GM12878 (cell line): ENCODE measurements at regions not wholly inside any gene's neighbourhood (a gene's known extent, or its start where the extent isn't known, plus 50 kb on each side); places are given as distances from the start of the nearest gene placed in this dataset.

ENCODE experiments used
- ATAC-seq: fragments of 200-7000 bp; cut with Tn5 transposase; 3 replicates; pipeline ENCODE4 v1.9.1; 2020; ENCODE audit warnings: mild to moderate bottlenecking, moderate library complexity
- BruUV-seq: library from RNA; stranded (reverse); fragments of 400-500 nt; replicated peaks from 2 replicates; lab custom pipeline; 2021; lab: Mats Ljungman, UMichigan
- CTCF ChIA-PET: fragments of 300-600 bp; sonication (Branson Sonifier 250); formaldehyde crosslinking; extraction: SDS; loops from one replicate; lab custom pipeline; 2021; ENCODE audit warnings: inconsistent platforms; lab: Yijun Ruan, JAX
- POLR2A ChIA-PET: fragments of 350-600 bp; formaldehyde crosslinking; extraction: SDS; loops from one replicate; lab custom pipeline; 2021; ENCODE audit warnings: inconsistent platforms; lab: Charles Lee
- RAD21 ChIA-PET: fragments of 300-600 bp; sonication (Branson Sonifier 250); formaldehyde crosslinking; loops from one replicate; lab custom pipeline; 2023; ENCODE audit warnings: antibody characterized with exemption; ENCODE audit not compliant: unreplicated experiment; lab: Charles Lee
- SMC1A ChIA-PET: fragments of 300-600 bp; sonication (Branson Sonifier 250); formaldehyde crosslinking; loops from one replicate; lab custom pipeline; 2023; ENCODE audit not compliant: unreplicated experiment, uncharacterized antibody; lab: Charles Lee
- DNase-seq: peaks from one replicate; pipeline ENCODE4 v3.0.0-alpha.2; 2011; ENCODE audit warnings: low read depth, low spot score
- FAIRE-seq: peaks from 3 replicates; lab custom pipeline; 2011; peaks lifted over from hg19 to GRCh38; lab: Jason Lieb, UNC
- H2AFZ ChIP-seq: 2 replicates; pipeline ENCODE4 v1.6.0; 2011; ENCODE audit warnings: low read depth, low read length, control low read depth; ENCODE audit not compliant: control insufficient read depth
- H3K27ac ChIP-seq: 2 replicates; pipeline ENCODE4 v1.5.1; 2011; ENCODE audit warnings: control low read depth; ENCODE audit not compliant: control insufficient read depth, insufficient read depth
- H3K27me3 ChIP-seq, 2 experiments: replicated peaks in 1 of 2; 2 replicates each; pipeline versions ENCODE4 v1.6.0 to v1.6.1; 2011; ENCODE audit warnings: low read length in 1 of 2; ENCODE audit not compliant: control insufficient read depth in 2 of 2, insufficient read depth in 2 of 2
- H3K36me3 ChIP-seq, 2 experiments: 2 replicates each; pipeline ENCODE4 v1.5.1; 2011; ENCODE audit warnings: low read length in 1 of 2; ENCODE audit not compliant: control insufficient read depth in 2 of 2, insufficient read depth in 2 of 2
- H3K4me1 ChIP-seq: 2 replicates; pipeline ENCODE4 v1.6.1; 2011; ENCODE audit warnings: mild to moderate bottlenecking, low read length, moderate library complexity, mixed read lengths; ENCODE audit not compliant: control insufficient read depth, insufficient read depth
- H3K4me2 ChIP-seq: 2 replicates; pipeline ENCODE4 v1.6.0; 2011; ENCODE audit warnings: control low read depth; ENCODE audit not compliant: control insufficient read depth, insufficient read depth
- H3K4me3 ChIP-seq: fragments of 200-600 bp; sonication (generic); 2 replicates; pipeline ENCODE4 v1.5.1; 2016
- H3K79me2 ChIP-seq: 2 replicates; pipeline ENCODE4 v1.6.0; 2011; ENCODE audit warnings: low read length; ENCODE audit not compliant: control insufficient read depth, insufficient read depth
- H3K9ac ChIP-seq: 2 replicates; pipeline ENCODE4 v1.8.0; 2011; ENCODE audit warnings: low read length, control low read depth, mixed read lengths; ENCODE audit not compliant: control insufficient read depth, insufficient read depth
- H3K9me3 ChIP-seq: replicated peaks from 3 replicates; pipeline ENCODE4 v1.5.1; 2011; ENCODE audit warnings: mild to moderate bottlenecking, low read length; ENCODE audit not compliant: control insufficient read depth, insufficient read depth
- H4K20me1 ChIP-seq: 2 replicates; pipeline ENCODE4 v1.6.0; 2011; ENCODE audit not compliant: control insufficient read depth, insufficient read depth
- CBX3 ChIP-seq: fragments of 200-600 bp; sonication (generic); IDR thresholded peaks from 2 replicates; pipeline ENCODE4 v1.6.1; 2016; ENCODE audit warnings: low read depth, borderline replicate concordance
- CBX5 ChIP-seq: sonication (generic); IDR thresholded peaks from 2 replicates; pipeline ENCODE4 v1.6.1; 2016; ENCODE audit warnings: low read depth, moderate library complexity, mild to moderate bottlenecking, inconsistent platforms
- EP300 ChIP-seq, 2 experiments: fragments of 150-350 bp in 1 of 2; IDR thresholded peaks; 2 replicates each; pipeline ENCODE4 v1.6.1; 2011 to 2012; ENCODE audit warnings: low read depth in 2 of 2, low read length in 2 of 2, borderline replicate concordance in 1 of 2, improper control_type of control experiment in 1 of 2, inconsistent platforms in 1 of 2; ENCODE audit not compliant: control insufficient read depth in 1 of 2
- EZH2 ChIP-seq: IDR thresholded peaks from 2 replicates; pipeline ENCODE4 v1.6.1; 2012; ENCODE audit warnings: low read depth, mild to moderate bottlenecking, control low read depth, inconsistent platforms, low read length, borderline replicate concordance; ENCODE audit not compliant: control insufficient read depth
- KAT2A ChIP-seq: conservative IDR thresholded peaks from 2 replicates; pipeline ENCODE4 v1.6.1; 2011; ENCODE audit warnings: low read depth, low read length; ENCODE audit not compliant: control insufficient read depth
- SRF ChIP-seq, 2 experiments: IDR thresholded peaks; 2 replicates each; pipeline ENCODE4 v1.6.1; 2011; ENCODE audit warnings: low read depth in 2 of 2, low read length in 2 of 2, mild to moderate bottlenecking in 1 of 2, moderate library complexity in 1 of 2
- STAT1 ChIP-seq: fragments of 450-650 bp; conservative IDR thresholded peaks from 2 replicates; pipeline ENCODE4 v1.6.1; 2014; ENCODE audit warnings: antibody characterized with exemption, mild to moderate bottlenecking
- SUPT20H ChIP-seq: IDR thresholded peaks from 2 replicates; pipeline ENCODE4 v1.6.1; 2011; ENCODE audit warnings: low read depth, mild to moderate bottlenecking, low read length, moderate library complexity, borderline replicate concordance; ENCODE audit not compliant: control insufficient read depth
- YBX1 ChIP-seq: fragments of 450-650 bp; IDR thresholded peaks from 2 replicates; pipeline ENCODE4 v1.6.1; 2016; ENCODE audit warnings: antibody characterized with exemption
- WGBS: methylation state at CpG from one replicate; pipeline ENCODE4 v1.1.6; 2016; ENCODE audit warnings: low lambda C conversion rate; ENCODE audit not compliant: insufficient replicate concordance, insufficient coverage; ENCODE audit errors: missing lambda C conversion rate; 5-methylcytosine and 5-hydroxymethylcytosine counted together
- in situ Hi-C: fragments of 300-500 bp; cut with MboI; formaldehyde crosslinking; loops from 9 replicates; pipeline ENCODE4 v1.14.3; 2018; ENCODE audit warnings: mixed read lengths
- intact Hi-C: fragments of 100-400 bp; cut with micrococcal nuclease; formaldehyde crosslinking; loops from one replicate; pipeline ENCODE4 v1.14.2; 2022; ENCODE audit not compliant: unreplicated experiment
- TF ChIP-seq, protein P1 (sequence below): fragments of 450-650 bp; IDR thresholded peaks from 2 replicates; pipeline ENCODE4 v1.6.1; 2016; ENCODE audit warnings: mild to moderate bottlenecking
- TF ChIP-seq, protein P2 (sequence below): IDR thresholded peaks from 2 replicates; pipeline ENCODE4 v1.6.1; 2012; ENCODE audit warnings: improper control_type of control experiment, low read depth, low read length; ENCODE audit not compliant: insufficient replicate concordance
- TF ChIP-seq, protein P3 (sequence below): IDR thresholded peaks from 2 replicates; pipeline ENCODE4 v1.6.1; 2011; ENCODE audit warnings: borderline replicate concordance, low read depth, mild to moderate bottlenecking, moderate library complexity, low read length; ENCODE audit not compliant: insufficient read depth, poor library complexity, severe bottlenecking

DNA sequence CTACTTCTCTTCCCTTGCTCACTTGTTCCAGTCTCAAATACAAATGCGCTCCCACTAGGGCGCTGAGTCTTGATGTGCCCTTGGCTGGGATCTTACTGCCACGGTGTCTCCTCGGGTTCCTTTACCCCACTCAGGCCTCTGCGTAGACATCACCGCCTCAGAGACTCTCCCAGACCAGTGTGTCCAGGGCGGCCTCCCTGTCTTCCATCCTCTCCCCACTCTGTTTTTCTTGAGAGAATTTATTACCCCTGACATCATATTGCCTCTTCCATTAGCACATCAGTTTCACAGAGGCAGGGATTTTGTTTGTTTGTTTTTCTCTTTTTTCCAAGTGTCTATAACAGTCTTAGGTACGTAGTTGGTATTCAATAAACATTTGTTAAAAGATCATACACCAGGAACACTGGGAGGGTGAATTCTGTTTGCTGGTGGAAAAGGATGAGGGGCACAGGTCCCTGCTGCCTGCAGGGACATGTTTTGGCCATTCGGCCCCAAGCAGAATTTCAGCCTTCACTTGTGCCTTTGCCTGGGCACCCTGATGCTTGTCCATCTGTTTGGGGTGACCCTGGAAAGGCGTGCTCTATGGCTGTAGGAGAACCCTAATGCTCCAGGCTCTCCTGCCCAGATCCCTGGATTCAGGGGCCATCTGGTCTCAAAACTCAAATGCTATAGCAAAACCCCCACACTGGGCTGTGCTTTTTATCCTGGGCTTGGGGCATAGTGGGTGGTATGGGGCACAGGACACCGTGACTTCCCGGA, 55.0 kb downstream of the RPL37A start:
- Histone ChIP-seq H4K20me1 (no peaks in the 10 kb centered on the region), H3K27ac (no peak overlapping the region), H3K9ac (no peak overlapping the region), H3K4me1 (no peaks in the 10 kb centered on the region), H3K36me3 (no peaks in the 10 kb centered on the region), H3K9me3 (no peaks in the 10 kb centered on the region; the same call in 2 of the 3 replicates), H3K27me3 (no peaks in the 10 kb centered on the region; a peak in 1 of 4 replicates), H3K4me2 (no peak overlapping the region), H3K4me3 (no peak overlapping the region), H3K79me2 (no peaks in the 10 kb centered on the region), H2AFZ (no peak overlapping the region)
- 67% methylated on average over 11 of the region's 12 CpGs for WGBS
- ChIA-PET POLR2A (no interaction called here), CTCF (interaction anchor here (1.1 kb wide), 1 partner anchor 35 kb away, joined by 4 read pairs; no protein-coding TSS in a partner anchor), RAD21 (no interaction called here), SMC1A (interaction anchor here (0.7 to 1.4 kb wide), 4 partner anchors 8 to 59 kb away, joined by 3 read pairs; no protein-coding TSS in a partner anchor)
- in situ Hi-C loops (no loop called here), intact Hi-C loops (no loop called here)
- BruUV-seq: no TSS peak
- no peak for DNase-seq
- ATAC-seq: no peak
- FAIRE-seq: no peak
- no peak for TF ChIP-seq EP300 (IDR thresholded peaks at IDR 0.05; ENCODE audit: borderline replicate concordance in 1 of 2, control insufficient read depth in 1 of 2, low read depth in 2 of 2, low read length in 2 of 2)
- no peak for TF ChIP-seq KAT2A
- no peak for TF ChIP-seq SUPT20H
- TF ChIP-seq, protein P1, sequence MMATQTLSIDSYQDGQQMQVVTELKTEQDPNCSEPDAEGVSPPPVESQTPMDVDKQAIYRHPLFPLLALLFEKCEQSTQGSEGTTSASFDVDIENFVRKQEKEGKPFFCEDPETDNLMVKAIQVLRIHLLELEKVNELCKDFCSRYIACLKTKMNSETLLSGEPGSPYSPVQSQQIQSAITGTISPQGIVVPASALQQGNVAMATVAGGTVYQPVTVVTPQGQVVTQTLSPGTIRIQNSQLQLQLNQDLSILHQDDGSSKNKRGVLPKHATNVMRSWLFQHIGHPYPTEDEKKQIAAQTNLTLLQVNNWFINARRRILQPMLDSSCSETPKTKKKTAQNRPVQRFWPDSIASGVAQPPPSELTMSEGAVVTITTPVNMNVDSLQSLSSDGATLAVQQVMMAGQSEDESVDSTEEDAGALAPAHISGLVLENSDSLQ: no peak
- TF ChIP-seq, protein P2, sequence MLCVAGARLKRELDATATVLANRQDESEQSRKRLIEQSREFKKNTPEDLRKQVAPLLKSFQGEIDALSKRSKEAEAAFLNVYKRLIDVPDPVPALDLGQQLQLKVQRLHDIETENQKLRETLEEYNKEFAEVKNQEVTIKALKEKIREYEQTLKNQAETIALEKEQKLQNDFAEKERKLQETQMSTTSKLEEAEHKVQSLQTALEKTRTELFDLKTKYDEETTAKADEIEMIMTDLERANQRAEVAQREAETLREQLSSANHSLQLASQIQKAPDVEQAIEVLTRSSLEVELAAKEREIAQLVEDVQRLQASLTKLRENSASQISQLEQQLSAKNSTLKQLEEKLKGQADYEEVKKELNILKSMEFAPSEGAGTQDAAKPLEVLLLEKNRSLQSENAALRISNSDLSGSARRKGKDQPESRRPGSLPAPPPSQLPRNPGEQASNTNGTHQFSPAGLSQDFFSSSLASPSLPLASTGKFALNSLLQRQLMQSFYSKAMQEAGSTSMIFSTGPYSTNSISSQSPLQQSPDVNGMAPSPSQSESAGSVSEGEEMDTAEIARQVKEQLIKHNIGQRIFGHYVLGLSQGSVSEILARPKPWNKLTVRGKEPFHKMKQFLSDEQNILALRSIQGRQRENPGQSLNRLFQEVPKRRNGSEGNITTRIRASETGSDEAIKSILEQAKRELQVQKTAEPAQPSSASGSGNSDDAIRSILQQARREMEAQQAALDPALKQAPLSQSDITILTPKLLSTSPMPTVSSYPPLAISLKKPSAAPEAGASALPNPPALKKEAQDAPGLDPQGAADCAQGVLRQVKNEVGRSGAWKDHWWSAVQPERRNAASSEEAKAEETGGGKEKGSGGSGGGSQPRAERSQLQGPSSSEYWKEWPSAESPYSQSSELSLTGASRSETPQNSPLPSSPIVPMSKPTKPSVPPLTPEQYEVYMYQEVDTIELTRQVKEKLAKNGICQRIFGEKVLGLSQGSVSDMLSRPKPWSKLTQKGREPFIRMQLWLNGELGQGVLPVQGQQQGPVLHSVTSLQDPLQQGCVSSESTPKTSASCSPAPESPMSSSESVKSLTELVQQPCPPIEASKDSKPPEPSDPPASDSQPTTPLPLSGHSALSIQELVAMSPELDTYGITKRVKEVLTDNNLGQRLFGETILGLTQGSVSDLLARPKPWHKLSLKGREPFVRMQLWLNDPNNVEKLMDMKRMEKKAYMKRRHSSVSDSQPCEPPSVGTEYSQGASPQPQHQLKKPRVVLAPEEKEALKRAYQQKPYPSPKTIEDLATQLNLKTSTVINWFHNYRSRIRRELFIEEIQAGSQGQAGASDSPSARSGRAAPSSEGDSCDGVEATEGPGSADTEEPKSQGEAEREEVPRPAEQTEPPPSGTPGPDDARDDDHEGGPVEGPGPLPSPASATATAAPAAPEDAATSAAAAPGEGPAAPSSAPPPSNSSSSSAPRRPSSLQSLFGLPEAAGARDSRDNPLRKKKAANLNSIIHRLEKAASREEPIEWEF: no peak
- TF ChIP-seq EZH2: no peak
- no peak for TF ChIP-seq YBX1
- no peak for TF ChIP-seq CBX3
- no peak for TF ChIP-seq CBX5
- TF ChIP-seq, protein P3, sequence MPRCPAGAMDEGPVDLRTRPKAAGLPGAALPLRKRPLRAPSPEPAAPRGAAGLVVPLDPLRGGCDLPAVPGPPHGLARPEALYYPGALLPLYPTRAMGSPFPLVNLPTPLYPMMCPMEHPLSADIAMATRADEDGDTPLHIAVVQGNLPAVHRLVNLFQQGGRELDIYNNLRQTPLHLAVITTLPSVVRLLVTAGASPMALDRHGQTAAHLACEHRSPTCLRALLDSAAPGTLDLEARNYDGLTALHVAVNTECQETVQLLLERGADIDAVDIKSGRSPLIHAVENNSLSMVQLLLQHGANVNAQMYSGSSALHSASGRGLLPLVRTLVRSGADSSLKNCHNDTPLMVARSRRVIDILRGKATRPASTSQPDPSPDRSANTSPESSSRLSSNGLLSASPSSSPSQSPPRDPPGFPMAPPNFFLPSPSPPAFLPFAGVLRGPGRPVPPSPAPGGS: no peak
- no peak for TF ChIP-seq SRF (IDR thresholded peaks at IDR 0.05; ENCODE audit: low read depth in 2 of 2, low read length in 2 of 2)
- TF ChIP-seq STAT1: no peak
